Vagina (tissue), 2 donors: ENCODE measurements at regions not wholly inside any gene's neighbourhood (a gene's known extent, or its start where the extent isn't known, plus 50 kb on each side); places are given as distances from the start of the nearest gene placed in this dataset.

Experiments used
- POLR2A ChIP-seq, 2 donors: fragments of 450-650 bp; IDR thresholded peaks; one replicate each; pipeline ENCODE4 v1.6.1; 2017; ENCODE audit warnings: antibody characterized with exemption in 2 of 2, mild to moderate bottlenecking in 2 of 2, moderate library complexity in 2 of 2
- POLR2AphosphoS5 ChIP-seq, 2 donors: sonication (generic); formaldehyde crosslinking; IDR thresholded peaks; one replicate each; pipeline ENCODE4 v1.9.0; 2017; ENCODE audit warnings: antibody characterized with exemption in 2 of 2, mild to moderate bottlenecking in 2 of 2, low read depth in 1 of 2; ENCODE audit not compliant: insufficient read depth in 1 of 2
- TF ChIP-seq, protein P1 (sequence below), 3 experiments: fragments of 450-650 bp in 2 of 3; fragments of 200-600 bp in 1 of 3; sonication (generic) in 1 of 3; IDR thresholded peaks; one replicate each; pipeline ENCODE4 v1.5.1; 2017 to 2019; ENCODE audit warnings: antibody characterized with exemption in 3 of 3, mild to moderate bottlenecking in 2 of 3, moderate library complexity in 2 of 3

DNA sequence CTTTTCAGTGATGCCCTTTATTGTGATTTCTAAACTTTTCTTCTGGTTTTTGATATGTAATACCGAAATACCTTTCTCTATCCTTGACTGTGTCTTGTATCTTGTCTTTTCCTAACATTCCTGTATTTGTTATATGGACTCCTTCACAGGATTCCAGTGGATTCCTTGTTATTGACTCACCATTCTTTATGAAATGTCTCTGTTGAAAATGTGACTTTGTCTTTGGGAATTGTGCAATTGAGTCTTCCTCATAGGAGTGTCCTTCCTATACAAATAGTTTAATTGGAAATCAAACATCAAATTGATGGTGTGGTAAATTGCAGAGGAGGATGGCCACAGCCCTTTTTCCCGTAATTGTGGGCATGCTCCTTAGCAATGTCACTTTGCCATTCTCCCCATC is 296.6 kb upstream of the KITLG start:
- TF ChIP-seq, protein P1, sequence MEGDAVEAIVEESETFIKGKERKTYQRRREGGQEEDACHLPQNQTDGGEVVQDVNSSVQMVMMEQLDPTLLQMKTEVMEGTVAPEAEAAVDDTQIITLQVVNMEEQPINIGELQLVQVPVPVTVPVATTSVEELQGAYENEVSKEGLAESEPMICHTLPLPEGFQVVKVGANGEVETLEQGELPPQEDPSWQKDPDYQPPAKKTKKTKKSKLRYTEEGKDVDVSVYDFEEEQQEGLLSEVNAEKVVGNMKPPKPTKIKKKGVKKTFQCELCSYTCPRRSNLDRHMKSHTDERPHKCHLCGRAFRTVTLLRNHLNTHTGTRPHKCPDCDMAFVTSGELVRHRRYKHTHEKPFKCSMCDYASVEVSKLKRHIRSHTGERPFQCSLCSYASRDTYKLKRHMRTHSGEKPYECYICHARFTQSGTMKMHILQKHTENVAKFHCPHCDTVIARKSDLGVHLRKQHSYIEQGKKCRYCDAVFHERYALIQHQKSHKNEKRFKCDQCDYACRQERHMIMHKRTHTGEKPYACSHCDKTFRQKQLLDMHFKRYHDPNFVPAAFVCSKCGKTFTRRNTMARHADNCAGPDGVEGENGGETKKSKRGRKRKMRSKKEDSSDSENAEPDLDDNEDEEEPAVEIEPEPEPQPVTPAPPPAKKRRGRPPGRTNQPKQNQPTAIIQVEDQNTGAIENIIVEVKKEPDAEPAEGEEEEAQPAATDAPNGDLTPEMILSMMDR (IDR thresholded peaks at IDR 0.05) = no peak
- TF ChIP-seq POLR2A (IDR thresholded peaks at IDR 0.05) = no peak
- no peak for TF ChIP-seq POLR2AphosphoS5 (IDR thresholded peaks at IDR 0.05; ENCODE audit: insufficient read depth in 1 of 2, low read depth in 1 of 2)
